K562 (cell line): ENCODE measurements at regions not wholly inside any gene's neighbourhood (a gene's known extent, or its start where the extent isn't known, plus 50 kb on each side); places are given as distances from the start of the nearest gene placed in this dataset.

Source experiments
- SMAD4 ChIP-seq: fragments of 250-450 bp; sonication (Bioruptor Pico); conservative IDR thresholded peaks from 2 replicates; pipeline ENCODE4 v1.8.0; 2021; ENCODE audit warnings: inconsistent platforms, mild to moderate bottlenecking, moderate library complexity
- TF ChIP-seq, protein P1 (sequence below): fragments of 250-450 bp; sonication (Bioruptor Pico); IDR thresholded peaks from 2 replicates; pipeline ENCODE4 v1.5.0; 2021

DNA sequence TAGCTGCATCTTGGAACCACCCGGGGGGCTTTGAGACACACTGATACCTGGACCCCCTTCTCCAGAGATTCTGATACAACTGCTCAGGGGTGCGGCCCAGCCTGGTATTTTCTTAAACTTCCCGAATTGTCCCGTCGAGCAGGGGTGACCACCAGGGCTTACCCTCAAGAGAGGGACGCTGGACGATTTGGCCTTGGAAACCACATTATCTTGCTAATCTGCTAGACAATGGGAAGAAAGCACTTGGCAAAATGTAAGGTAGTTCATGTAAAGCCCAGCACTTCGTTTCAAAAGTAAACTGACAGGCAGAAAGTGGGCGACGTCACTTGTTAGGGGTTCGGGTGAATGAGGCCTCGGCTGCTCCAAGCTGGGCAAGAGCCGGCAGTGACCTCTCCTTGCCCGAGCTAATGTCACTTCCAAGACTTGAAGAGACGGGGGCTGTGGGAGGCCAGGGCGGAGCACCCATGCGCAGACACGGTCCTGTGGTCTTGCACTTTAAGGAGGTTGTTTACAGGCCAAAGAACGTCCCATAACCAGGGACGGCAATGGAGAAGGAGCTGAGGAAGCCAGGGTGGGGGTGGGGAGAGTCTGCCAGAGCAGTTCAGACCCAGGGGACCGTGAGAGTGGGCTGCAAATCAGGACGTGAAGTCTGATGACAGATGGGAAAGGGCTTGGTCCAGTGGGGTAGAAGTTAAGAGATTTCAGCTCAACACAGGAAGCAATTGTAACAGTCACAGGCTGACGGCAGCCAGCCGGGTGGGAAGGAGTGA lies 152.7 kb upstream of the GSE1 start:
- TF ChIP-seq, protein P1, sequence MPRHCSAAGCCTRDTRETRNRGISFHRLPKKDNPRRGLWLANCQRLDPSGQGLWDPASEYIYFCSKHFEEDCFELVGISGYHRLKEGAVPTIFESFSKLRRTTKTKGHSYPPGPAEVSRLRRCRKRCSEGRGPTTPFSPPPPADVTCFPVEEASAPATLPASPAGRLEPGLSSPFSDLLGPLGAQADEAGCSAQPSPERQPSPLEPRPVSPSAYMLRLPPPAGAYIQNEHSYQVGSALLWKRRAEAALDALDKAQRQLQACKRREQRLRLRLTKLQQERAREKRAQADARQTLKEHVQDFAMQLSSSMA (CRISPR knock-in tag), result no peak
- TF ChIP-seq SMAD4 (CRISPR knock-in tag), result no peak; the same call in 1 of the 2 replicates
